HCT116 (cell line): ENCODE measurements at regions not wholly inside any gene's neighbourhood (a gene's known extent, or its start where the extent isn't known, plus 50 kb on each side); places are given as distances from the start of the nearest gene placed in this dataset.

Experiments used
- ATAC-seq: fragments of 200-7000 bp; cut with Tn5 transposase; 2 replicates; pipeline ENCODE4 v1.9.1; 2020; ENCODE audit warnings: mild to moderate bottlenecking, moderate library complexity
- BruUV-seq: library from RNA; stranded (reverse); fragments of 400-500 nt; replicated peaks from 2 replicates; lab custom pipeline; 2021; lab: Mats Ljungman, UMichigan
- CTCF ChIA-PET: fragments of 300-600 bp; sonication (Branson Sonifier 250); formaldehyde crosslinking; loops from one replicate; lab custom pipeline; 2021; ENCODE audit warnings: antibody characterized with exemption; lab: Charles Lee
- POLR2A ChIA-PET: fragments of 300-600, 350-600 bp; sonication (Branson Sonifier 250); formaldehyde crosslinking; loops from one replicate; lab custom pipeline; 2021; ENCODE audit warnings: antibody characterized with exemption; lab: Charles Lee
- RAD21 ChIA-PET, 2 experiments: fragments of 300-600 bp; sonication (Branson Sonifier 250); formaldehyde crosslinking; loops; one replicate each; lab custom pipeline; 2023; ENCODE audit warnings: low total read pairs in 2 of 2; ENCODE audit not compliant: uncharacterized antibody in 2 of 2, unreplicated experiment in 2 of 2, low non-redundant PET in 1 of 2; lab: Charles Lee
- DNase-seq: peaks from one replicate; pipeline ENCODE4 v3.0.0-alpha.2; 2010; ENCODE audit warnings: low read depth, low spot score
- H2AFZ ChIP-seq: fragments of 200-600 bp; shearing (Covaris generic), sonication (generic); 2 replicates; pipeline ENCODE4 v1.6.1; 2017; ENCODE audit warnings: low read depth, mixed run types, mixed read lengths, antibody characterized with exemption, low read length; ENCODE audit not compliant: poor library complexity, severe bottlenecking
- H3K27ac ChIP-seq: 2 replicates; pipeline ENCODE4 v1.5.1; 2012; ENCODE audit warnings: low read depth, low read length
- H3K27me3 ChIP-seq: fragments of 200-600 bp; sonication (generic); 2 replicates; pipeline ENCODE4 v1.6.1; 2016; ENCODE audit warnings: mixed run types, low read length, mixed read lengths; ENCODE audit not compliant: insufficient read depth
- H3K36me3 ChIP-seq, 2 experiments: fragments of 200-500 bp in 1 of 2; fragments of 200-600 bp in 1 of 2; sonication (Bioruptor generic) in 1 of 2; sonication (generic) in 1 of 2; 2 replicates each; pipeline versions ENCODE4 v1.5.1 to v1.6.1; 2014 to 2016; ENCODE audit warnings: low read length in 2 of 2, inconsistent platforms in 1 of 2, mixed read lengths in 1 of 2, mixed run types in 1 of 2; ENCODE audit not compliant: insufficient read depth in 2 of 2, control insufficient read depth in 1 of 2
- H3K4me1 ChIP-seq, 2 experiments: fragments of 200-600 bp in 1 of 2; sonication (generic) in 1 of 2; 2 replicates each; pipeline versions ENCODE4 v1.5.1 to v1.6.1; 2012 to 2017; ENCODE audit warnings: low read length in 2 of 2, inconsistent platforms in 1 of 2, mild to moderate bottlenecking in 1 of 2, mixed read lengths in 1 of 2, mixed run types in 1 of 2, moderate library complexity in 1 of 2; ENCODE audit not compliant: insufficient read depth in 2 of 2, control insufficient read depth in 1 of 2
- H3K4me2 ChIP-seq: fragments of 200-600 bp; sonication (generic); 2 replicates; pipeline ENCODE4 v1.6.1; 2017; ENCODE audit warnings: mixed run types, low read length, mixed read lengths
- H3K4me3 ChIP-seq, 2 experiments: fragments of 200-600 bp in 1 of 2; sonication (generic) in 1 of 2; replicated peaks in 1 of 2; 2 replicates each; pipeline ENCODE4 v1.5.1; 2011 to 2016; ENCODE audit warnings: low read length in 2 of 2, control low read depth in 1 of 2, low read depth in 1 of 2, mild to moderate bottlenecking in 1 of 2, mixed read lengths in 1 of 2, mixed run types in 1 of 2
- H3K79me2 ChIP-seq: fragments of 200-600 bp; sonication (generic); 2 replicates; pipeline ENCODE4 v1.6.1; 2017; ENCODE audit warnings: mild to moderate bottlenecking, mixed run types, low read length, moderate library complexity, mixed read lengths; ENCODE audit not compliant: insufficient read depth
- H3K9ac ChIP-seq: fragments of 200-600 bp; sonication (generic); 2 replicates; pipeline ENCODE4 v1.6.1; 2016; ENCODE audit warnings: low read length, mixed read lengths
- H3K9me2 ChIP-seq: fragments of 200-600 bp; sonication (generic), shearing (Covaris generic); 2 replicates; pipeline ENCODE4 v1.6.1; 2017; ENCODE audit warnings: mixed run types, mild to moderate bottlenecking, moderate library complexity; ENCODE audit not compliant: insufficient read depth
- H3K9me3 ChIP-seq, 2 experiments: fragments of 200-500 bp in 1 of 2; fragments of 200-600 bp in 1 of 2; sonication (Bioruptor generic) in 1 of 2; sonication (generic) in 1 of 2; 2 replicates each; pipeline ENCODE4 v1.6.1; 2014 to 2017; ENCODE audit warnings: low read length in 2 of 2, mixed read lengths in 2 of 2, inconsistent platforms in 1 of 2, low read depth in 1 of 2, mild to moderate bottlenecking in 1 of 2, mixed run types in 1 of 2, moderate library complexity in 1 of 2; ENCODE audit not compliant: control insufficient read depth in 1 of 2, insufficient read depth in 1 of 2
- H4K20me1 ChIP-seq: fragments of 200-600 bp; sonication (generic), shearing (Covaris generic); 2 replicates; pipeline ENCODE4 v1.6.1; 2017; ENCODE audit warnings: mixed run types, mild to moderate bottlenecking, moderate library complexity; ENCODE audit not compliant: insufficient read depth
- CBX3 ChIP-seq: IDR thresholded peaks from 2 replicates; pipeline ENCODE4 v1.6.1; 2012; ENCODE audit warnings: low read depth
- CEBPB ChIP-seq: IDR thresholded peaks from 2 replicates; pipeline ENCODE4 v1.6.1; 2012; ENCODE audit warnings: low read depth
- EGR1 ChIP-seq: IDR thresholded peaks from 2 replicates; pipeline ENCODE4 v1.6.1; 2012; ENCODE audit warnings: low read depth
- FOSL1 ChIP-seq: IDR thresholded peaks from 2 replicates; pipeline ENCODE4 v1.6.1; 2012; ENCODE audit warnings: low read depth
- JUND ChIP-seq: IDR thresholded peaks from 2 replicates; pipeline ENCODE4 v1.6.1; 2012
- POLR2A ChIP-seq: IDR thresholded peaks from 2 replicates; pipeline ENCODE4 v1.7.0; 2011; ENCODE audit warnings: borderline replicate concordance; ENCODE audit not compliant: insufficient read depth, insufficient read length; ENCODE audit errors: extremely low read depth
- SP1 ChIP-seq: IDR thresholded peaks from 2 replicates; pipeline ENCODE4 v1.6.1; 2012; ENCODE audit warnings: low read depth
- TCF7L2 ChIP-seq: IDR thresholded peaks from 2 replicates; pipeline ENCODE4 v1.7.0; 2011; ENCODE audit warnings: borderline replicate concordance, inconsistent platforms; ENCODE audit not compliant: insufficient read depth, insufficient read length; ENCODE audit errors: extremely low read depth
- YY1 ChIP-seq: IDR thresholded peaks from 2 replicates; pipeline ENCODE4 v1.6.1; 2011; ENCODE audit warnings: low read length, low read depth, moderate library complexity, mild to moderate bottlenecking; ENCODE audit not compliant: insufficient replicate concordance; ENCODE audit errors: extremely low read depth
- ZFX ChIP-seq: fragments of 450-650 bp; IDR thresholded peaks from 2 replicates; pipeline ENCODE4 v1.6.1; 2017
- intact Hi-C: fragments of 100-400 bp; cut with micrococcal nuclease; formaldehyde crosslinking; loops from 2 replicates; pipeline ENCODE4 v1.10.0; 2022
- TF ChIP-seq, protein P1 (sequence below): IDR thresholded peaks from 2 replicates; pipeline ENCODE4 v1.6.1; 2012
- TF ChIP-seq, protein P2 (sequence below), 3 experiments: fragments of 200-600 bp in 1 of 3; sonication (generic) in 1 of 3; IDR thresholded peaks in 2 of 3; conservative IDR thresholded peaks in 1 of 3; 2 replicates each; pipeline ENCODE4 v1.5.1; 2012 to 2017; ENCODE audit warnings: low read depth in 2 of 3, low read length in 2 of 3, antibody characterized with exemption in 1 of 3, borderline replicate concordance in 1 of 3, control low read depth in 1 of 3, mild to moderate bottlenecking in 1 of 3, mixed read lengths in 1 of 3, mixed run types in 1 of 3, moderate library complexity in 1 of 3; ENCODE audit not compliant: insufficient read depth in 1 of 3
- TF ChIP-seq, protein P3 (sequence below): IDR thresholded peaks from 2 replicates; pipeline ENCODE4 v1.6.1; 2011; ENCODE audit warnings: mild to moderate bottlenecking, low read length, moderate library complexity; ENCODE audit not compliant: insufficient replicate concordance; ENCODE audit errors: extremely low read depth
- TF ChIP-seq, protein P4 (sequence below): IDR thresholded peaks from 2 replicates; pipeline ENCODE4 v1.6.1; 2012; ENCODE audit warnings: low read depth

DNA sequence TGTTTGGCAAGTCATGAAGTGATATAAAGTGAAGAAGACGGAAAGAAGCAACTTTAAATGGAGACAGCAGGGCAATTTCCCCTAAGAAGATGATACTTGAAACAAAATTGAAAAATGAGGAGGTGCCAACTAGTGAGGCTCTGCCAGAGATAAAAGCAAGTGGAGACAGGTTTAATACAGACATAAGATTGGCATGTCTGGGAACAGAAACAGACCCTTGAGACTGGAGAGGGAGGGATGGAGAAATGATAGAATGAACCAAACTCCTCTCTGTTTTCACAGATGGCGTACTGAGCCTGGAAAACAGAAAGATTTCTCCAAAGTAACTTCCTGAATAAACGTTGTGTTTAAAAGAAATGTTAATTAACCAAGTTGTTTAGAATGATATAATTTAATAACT, 354.5 kb upstream of the ANO5 start:
- H3K27ac ChIP-seq, result no peak overlapping the region
- no peaks in the 10 kb centered on the region for H3K27me3 ChIP-seq
- DNase-seq (no peak), ATAC-seq (no peak)
- no peaks in the 10 kb centered on the region for H4K20me1 ChIP-seq
- no peaks in the 10 kb centered on the region for H3K36me3 ChIP-seq
- ChIA-PET RAD21 (no interaction called here), CTCF (no interaction called here), POLR2A (no interaction called here)
- intact Hi-C loops, result no loop called here
- no peaks in the 10 kb centered on the region for H3K4me1 ChIP-seq
- H3K79me2 ChIP-seq, result no peaks in the 10 kb centered on the region
- no peak overlapping the region for H3K9ac ChIP-seq
- H3K4me3 ChIP-seq, result no peak overlapping the region
- no peak overlapping the region for H2AFZ ChIP-seq
- TF ChIP-seq, protein P1, sequence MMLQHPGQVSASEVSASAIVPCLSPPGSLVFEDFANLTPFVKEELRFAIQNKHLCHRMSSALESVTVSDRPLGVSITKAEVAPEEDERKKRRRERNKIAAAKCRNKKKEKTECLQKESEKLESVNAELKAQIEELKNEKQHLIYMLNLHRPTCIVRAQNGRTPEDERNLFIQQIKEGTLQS, result no peak
- BruUV-seq, result no TSS peak
- peaks cover 4 to 10% of the 10 kb centered on the region in 2 experiments; a peak in 2 of 4 replicates for H3K9me3 ChIP-seq
- no peaks in the 10 kb centered on the region for H3K9me2 ChIP-seq
- H3K4me2 ChIP-seq, result no peak overlapping the region

DNA sequence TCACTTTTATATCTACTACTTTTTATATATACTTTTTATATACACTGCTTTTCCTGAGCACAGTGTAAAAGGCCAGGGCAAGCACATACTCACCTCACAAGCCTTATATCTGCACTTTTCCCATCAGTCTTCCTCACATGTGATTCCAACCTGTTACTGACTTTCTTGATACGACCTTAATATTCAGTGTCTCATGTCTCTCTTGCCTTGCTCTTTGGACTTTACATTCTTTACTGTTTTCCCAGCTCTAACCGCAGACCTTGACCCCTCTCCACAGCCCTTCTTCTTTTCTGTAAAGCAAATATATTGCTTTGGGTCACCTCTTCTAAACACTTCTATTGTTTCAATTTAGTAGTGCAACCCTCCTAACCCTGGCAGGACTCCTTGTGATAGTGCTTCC, 353.1 kb upstream of the ANO5 start:
- no peak overlapping the region for H3K4me3 ChIP-seq
- BruUV-seq, result no TSS peak
- intact Hi-C loops, result no loop called here
- no peak for DNase-seq
- CTCF ChIA-PET, result no interaction called here
- H3K4me1 ChIP-seq, result no peaks in the 10 kb centered on the region
- H3K9ac ChIP-seq, result no peak overlapping the region
- no peaks in the 10 kb centered on the region for H3K27me3 ChIP-seq
- no peak for ATAC-seq
- RAD21 ChIA-PET, result no interaction called here
- no peaks in the 10 kb centered on the region for H3K79me2 ChIP-seq
- H3K4me2 ChIP-seq, result no peak overlapping the region
- H4K20me1 ChIP-seq, result no peaks in the 10 kb centered on the region
- H3K36me3 ChIP-seq, result no peaks in the 10 kb centered on the region
- no peak overlapping the region for H2AFZ ChIP-seq
- no peak overlapping the region for H3K27ac ChIP-seq
- no peaks in the 10 kb centered on the region for H3K9me2 ChIP-seq
- TF ChIP-seq SP1 (no peak), JUND (no peak), TCF7L2 (no peak), POLR2A (no peak), YY1 (no peak), CEBPB (no peak), FOSL1 (no peak), CBX3 (no peak), EGR1 (no peak), ZFX (no peak)
- TF ChIP-seq, protein P2, sequence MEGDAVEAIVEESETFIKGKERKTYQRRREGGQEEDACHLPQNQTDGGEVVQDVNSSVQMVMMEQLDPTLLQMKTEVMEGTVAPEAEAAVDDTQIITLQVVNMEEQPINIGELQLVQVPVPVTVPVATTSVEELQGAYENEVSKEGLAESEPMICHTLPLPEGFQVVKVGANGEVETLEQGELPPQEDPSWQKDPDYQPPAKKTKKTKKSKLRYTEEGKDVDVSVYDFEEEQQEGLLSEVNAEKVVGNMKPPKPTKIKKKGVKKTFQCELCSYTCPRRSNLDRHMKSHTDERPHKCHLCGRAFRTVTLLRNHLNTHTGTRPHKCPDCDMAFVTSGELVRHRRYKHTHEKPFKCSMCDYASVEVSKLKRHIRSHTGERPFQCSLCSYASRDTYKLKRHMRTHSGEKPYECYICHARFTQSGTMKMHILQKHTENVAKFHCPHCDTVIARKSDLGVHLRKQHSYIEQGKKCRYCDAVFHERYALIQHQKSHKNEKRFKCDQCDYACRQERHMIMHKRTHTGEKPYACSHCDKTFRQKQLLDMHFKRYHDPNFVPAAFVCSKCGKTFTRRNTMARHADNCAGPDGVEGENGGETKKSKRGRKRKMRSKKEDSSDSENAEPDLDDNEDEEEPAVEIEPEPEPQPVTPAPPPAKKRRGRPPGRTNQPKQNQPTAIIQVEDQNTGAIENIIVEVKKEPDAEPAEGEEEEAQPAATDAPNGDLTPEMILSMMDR (IDR thresholded peaks at IDR 0.05 in 2 of 3, conservative IDR thresholded peaks at IDR 0.05 in 1 of 3; ENCODE audit: borderline replicate concordance in 1 of 3, insufficient read depth in 1 of 3, low read depth in 2 of 3, low read length in 2 of 3), result no peak
- TF ChIP-seq, protein P3, sequence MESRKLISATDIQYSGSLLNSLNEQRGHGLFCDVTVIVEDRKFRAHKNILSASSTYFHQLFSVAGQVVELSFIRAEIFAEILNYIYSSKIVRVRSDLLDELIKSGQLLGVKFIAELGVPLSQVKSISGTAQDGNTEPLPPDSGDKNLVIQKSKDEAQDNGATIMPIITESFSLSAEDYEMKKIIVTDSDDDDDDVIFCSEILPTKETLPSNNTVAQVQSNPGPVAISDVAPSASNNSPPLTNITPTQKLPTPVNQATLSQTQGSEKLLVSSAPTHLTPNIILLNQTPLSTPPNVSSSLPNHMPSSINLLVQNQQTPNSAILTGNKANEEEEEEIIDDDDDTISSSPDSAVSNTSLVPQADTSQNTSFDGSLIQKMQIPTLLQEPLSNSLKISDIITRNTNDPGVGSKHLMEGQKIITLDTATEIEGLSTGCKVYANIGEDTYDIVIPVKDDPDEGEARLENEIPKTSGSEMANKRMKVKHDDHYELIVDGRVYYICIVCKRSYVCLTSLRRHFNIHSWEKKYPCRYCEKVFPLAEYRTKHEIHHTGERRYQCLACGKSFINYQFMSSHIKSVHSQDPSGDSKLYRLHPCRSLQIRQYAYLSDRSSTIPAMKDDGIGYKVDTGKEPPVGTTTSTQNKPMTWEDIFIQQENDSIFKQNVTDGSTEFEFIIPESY, result no peak
- TF ChIP-seq, protein P4, sequence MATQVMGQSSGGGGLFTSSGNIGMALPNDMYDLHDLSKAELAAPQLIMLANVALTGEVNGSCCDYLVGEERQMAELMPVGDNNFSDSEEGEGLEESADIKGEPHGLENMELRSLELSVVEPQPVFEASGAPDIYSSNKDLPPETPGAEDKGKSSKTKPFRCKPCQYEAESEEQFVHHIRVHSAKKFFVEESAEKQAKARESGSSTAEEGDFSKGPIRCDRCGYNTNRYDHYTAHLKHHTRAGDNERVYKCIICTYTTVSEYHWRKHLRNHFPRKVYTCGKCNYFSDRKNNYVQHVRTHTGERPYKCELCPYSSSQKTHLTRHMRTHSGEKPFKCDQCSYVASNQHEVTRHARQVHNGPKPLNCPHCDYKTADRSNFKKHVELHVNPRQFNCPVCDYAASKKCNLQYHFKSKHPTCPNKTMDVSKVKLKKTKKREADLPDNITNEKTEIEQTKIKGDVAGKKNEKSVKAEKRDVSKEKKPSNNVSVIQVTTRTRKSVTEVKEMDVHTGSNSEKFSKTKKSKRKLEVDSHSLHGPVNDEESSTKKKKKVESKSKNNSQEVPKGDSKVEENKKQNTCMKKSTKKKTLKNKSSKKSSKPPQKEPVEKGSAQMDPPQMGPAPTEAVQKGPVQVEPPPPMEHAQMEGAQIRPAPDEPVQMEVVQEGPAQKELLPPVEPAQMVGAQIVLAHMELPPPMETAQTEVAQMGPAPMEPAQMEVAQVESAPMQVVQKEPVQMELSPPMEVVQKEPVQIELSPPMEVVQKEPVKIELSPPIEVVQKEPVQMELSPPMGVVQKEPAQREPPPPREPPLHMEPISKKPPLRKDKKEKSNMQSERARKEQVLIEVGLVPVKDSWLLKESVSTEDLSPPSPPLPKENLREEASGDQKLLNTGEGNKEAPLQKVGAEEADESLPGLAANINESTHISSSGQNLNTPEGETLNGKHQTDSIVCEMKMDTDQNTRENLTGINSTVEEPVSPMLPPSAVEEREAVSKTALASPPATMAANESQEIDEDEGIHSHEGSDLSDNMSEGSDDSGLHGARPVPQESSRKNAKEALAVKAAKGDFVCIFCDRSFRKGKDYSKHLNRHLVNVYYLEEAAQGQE, result no peak
- POLR2A ChIA-PET, result no interaction called here
- H3K9me3 ChIP-seq, result peaks cover 7 to 9% of the 10 kb centered on the region in 2 experiments; a peak in 2 of 4 replicates
